H9 (cell line): ENCODE measurements at regions not wholly inside any gene's neighbourhood (a gene's known extent, or its start where the extent isn't known, plus 50 kb on each side); places are given as distances from the start of the nearest gene placed in this dataset.

ENCODE experiments used
- DNase-seq: peaks from one replicate; pipeline ENCODE4 v3.0.0-alpha.2; 2017
- H2AFZ ChIP-seq: one replicate; pipeline ENCODE4 v1.6.1; 2013; ENCODE audit warnings: mild to moderate bottlenecking, low read length, control low read depth, moderate library complexity
- H2AK5ac ChIP-seq: 2 replicates; pipeline ENCODE4 v1.6.1; 2013; ENCODE audit warnings: low read length, control low read depth, mixed read lengths; ENCODE audit not compliant: insufficient read length
- H2BK120ac ChIP-seq: one replicate; pipeline ENCODE4 v1.6.1; 2013; ENCODE audit warnings: low read depth, mild to moderate bottlenecking, low read length, control low read depth, inconsistent platforms; ENCODE audit not compliant: poor library complexity, severe bottlenecking
- H2BK12ac ChIP-seq: 2 replicates; pipeline ENCODE4 v1.6.1; 2013; ENCODE audit warnings: low read length, control low read depth, mixed read lengths, low read depth; ENCODE audit not compliant: insufficient read length
- H2BK15ac ChIP-seq: 2 replicates; pipeline ENCODE4 v1.6.1; 2013; ENCODE audit warnings: low read depth, low read length, control low read depth
- H2BK20ac ChIP-seq: one replicate; pipeline ENCODE4 v1.6.1; 2013; ENCODE audit warnings: low read depth, mild to moderate bottlenecking, low read length, control low read depth, inconsistent platforms; ENCODE audit not compliant: poor library complexity, severe bottlenecking
- H2BK5ac ChIP-seq: 2 replicates; pipeline ENCODE4 v1.6.1; 2013; ENCODE audit warnings: low read length, control low read depth, mixed read lengths; ENCODE audit not compliant: insufficient read length
- H3K14ac ChIP-seq: 2 replicates; pipeline ENCODE4 v1.6.1; 2013; ENCODE audit warnings: low read length, control low read depth; ENCODE audit not compliant: insufficient read depth
- H3K18ac ChIP-seq: 2 replicates; pipeline ENCODE4 v1.6.1; 2013; ENCODE audit warnings: low read depth, mild to moderate bottlenecking, mixed read lengths, low read length, control low read depth; ENCODE audit not compliant: insufficient read length
- H3K23ac ChIP-seq: 2 replicates; pipeline ENCODE4 v1.6.1; 2013; ENCODE audit warnings: low read length, control low read depth, mixed read lengths, low read depth; ENCODE audit not compliant: insufficient read length
- H3K23me2 ChIP-seq: 2 replicates; pipeline ENCODE4 v1.6.1; 2013; ENCODE audit warnings: low read depth, mild to moderate bottlenecking, mixed read lengths, low read length, control low read depth; ENCODE audit not compliant: insufficient read length, poor library complexity, severe bottlenecking
- H3K27ac ChIP-seq: 2 replicates; pipeline ENCODE4 v1.5.1; 2013; ENCODE audit warnings: low read length, control low read depth, mixed read lengths, low read depth; ENCODE audit not compliant: insufficient read length
- H3K27me3 ChIP-seq: 2 replicates; pipeline ENCODE4 v1.6.1; 2013; ENCODE audit warnings: low read length, control low read depth, inconsistent platforms; ENCODE audit not compliant: insufficient read depth
- H3K4ac ChIP-seq: 2 replicates; pipeline ENCODE4 v1.6.1; 2013; ENCODE audit warnings: low read depth, mild to moderate bottlenecking, control low read depth, inconsistent platforms, low read length, moderate library complexity
- H3K4me1 ChIP-seq: 2 replicates; pipeline ENCODE4 v1.6.1; 2013; ENCODE audit warnings: low read length, control low read depth, inconsistent platforms; ENCODE audit not compliant: insufficient read depth
- H3K4me2 ChIP-seq: 2 replicates; pipeline ENCODE4 v1.6.1; 2013; ENCODE audit warnings: low read length, control low read depth, mixed read lengths; ENCODE audit not compliant: insufficient read length, insufficient read depth
- H3K56ac ChIP-seq: 2 replicates; pipeline ENCODE4 v1.6.1; 2013; ENCODE audit warnings: low read depth, mild to moderate bottlenecking, mixed read lengths, low read length, control low read depth; ENCODE audit not compliant: insufficient read length
- H3K79me1 ChIP-seq: 2 replicates; pipeline ENCODE4 v1.6.1; 2013; ENCODE audit warnings: low read depth, mild to moderate bottlenecking, moderate library complexity, low read length, control low read depth, inconsistent platforms; ENCODE audit not compliant: insufficient read depth, poor library complexity, severe bottlenecking
- H3K79me2 ChIP-seq: 2 replicates; pipeline ENCODE4 v1.6.1; 2013; ENCODE audit warnings: low read length, control low read depth, inconsistent platforms; ENCODE audit not compliant: insufficient read depth
- H3K9ac ChIP-seq: 2 replicates; pipeline ENCODE4 v1.6.1; 2013; ENCODE audit warnings: low read length, control low read depth, mixed read lengths; ENCODE audit not compliant: insufficient read length; ENCODE audit errors: extremely low read depth
- H3K9me3 ChIP-seq: one replicate; pipeline ENCODE4 v1.6.1; 2013; ENCODE audit warnings: low read depth, low read length, inconsistent platforms; ENCODE audit not compliant: control insufficient read depth
- H3T11ph ChIP-seq: one replicate; pipeline ENCODE4 v1.6.1; 2013; ENCODE audit warnings: mild to moderate bottlenecking, low read length, control low read depth, inconsistent platforms
- H4K20me1 ChIP-seq: one replicate; pipeline ENCODE4 v1.6.1; 2013; ENCODE audit not compliant: control insufficient read depth, insufficient read length, insufficient read depth
- H4K5ac ChIP-seq: 2 replicates; pipeline ENCODE4 v1.6.1; 2013; ENCODE audit warnings: low read depth, mild to moderate bottlenecking, mixed read lengths, low read length, control low read depth; ENCODE audit not compliant: insufficient read length
- H4K8ac ChIP-seq: replicated peaks from 2 replicates; pipeline ENCODE4 v1.6.1; 2013; ENCODE audit warnings: low read length, control low read depth, mixed read lengths, low read depth; ENCODE audit not compliant: insufficient read length
- H4K91ac ChIP-seq: 2 replicates; pipeline ENCODE4 v1.6.1; 2013; ENCODE audit warnings: low read depth, mild to moderate bottlenecking, moderate library complexity, mixed read lengths, low read length, control low read depth; ENCODE audit not compliant: insufficient read length
- H3K27ac Mint-ChIP-seq, 3 experiments: 2 replicates in 2 of 3; 3 replicates in 1 of 3; pipeline ENCODE4 v1.8.0; 2020 to 2021; ENCODE audit warnings: mixed read lengths in 3 of 3, mild to moderate bottlenecking in 1 of 3, moderate library complexity in 1 of 3
- H3K27me3 Mint-ChIP-seq: 2 replicates; pipeline ENCODE4 v1.8.0; 2021; ENCODE audit warnings: low read depth, mild to moderate bottlenecking, moderate library complexity, mixed read lengths
- H3K36me3 Mint-ChIP-seq, 3 experiments: 2 replicates in 2 of 3; 3 replicates in 1 of 3; pipeline ENCODE4 v1.8.0; 2020 to 2021; ENCODE audit warnings: low read depth in 3 of 3, mixed read lengths in 3 of 3; ENCODE audit not compliant: insufficient read depth in 1 of 3
- H3K4me1 Mint-ChIP-seq, 2 experiments: 2 replicates each; pipeline ENCODE4 v1.8.0; 2020; ENCODE audit warnings: mixed read lengths in 2 of 2
- H3K4me3 Mint-ChIP-seq, 2 experiments: 2 replicates in 1 of 2; 3 replicates in 1 of 2; pipeline ENCODE4 v1.8.0; 2020 to 2021; ENCODE audit warnings: mild to moderate bottlenecking in 2 of 2, mixed read lengths in 2 of 2, moderate library complexity in 1 of 2
- H3K9me3 Mint-ChIP-seq, 2 experiments: 2 replicates in 1 of 2; 3 replicates in 1 of 2; pipeline ENCODE4 v1.8.0; 2020; ENCODE audit warnings: mild to moderate bottlenecking in 2 of 2, mixed read lengths in 2 of 2, moderate library complexity in 1 of 2
- WGBS: extraction: QIAGEN DNeasy Blood & Tissue Kit; methylation state at CpG from one replicate; pipeline ENCODE4 v1.1.7; 2013; ENCODE audit warnings: missing lambda C conversion rate, low lambda C conversion rate, mixed read lengths; ENCODE audit not compliant: insufficient read length; ENCODE audit errors: extremely low coverage; 5-methylcytosine and 5-hydroxymethylcytosine counted together
- TF ChIP-seq, protein P1 (sequence below): fragments of 200-600 bp; sonication (generic); conservative IDR thresholded peaks from 3 replicates; pipeline ENCODE4 v1.8.0; 2021; ENCODE audit warnings: antibody characterized with exemption, mild to moderate bottlenecking

DNA sequence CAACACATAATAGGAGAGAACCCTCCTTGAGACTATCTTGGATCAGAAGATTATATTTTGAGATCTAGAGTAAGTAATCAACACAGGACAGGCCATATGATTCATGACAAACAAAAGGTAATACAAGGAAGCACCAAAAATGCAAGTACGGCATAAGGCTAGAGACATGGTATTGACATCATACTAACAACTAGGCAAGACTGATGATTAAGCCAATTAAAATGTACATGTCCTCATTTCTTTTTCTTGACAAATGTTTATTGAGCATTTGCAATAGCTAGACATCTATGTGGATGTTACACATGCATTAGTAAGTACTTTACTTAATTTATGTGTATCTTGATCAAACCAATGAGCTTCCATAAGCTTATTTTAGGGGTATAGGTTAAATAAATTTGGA, 695.7 kb upstream of the GALNTL6 start:
- no peaks in the 10 kb centered on the region for H3K23me2 ChIP-seq

More for the DNA sequence above, 695.7 kb upstream of the GALNTL6 start:
- Mint-ChIP-seq H3K36me3 (no peaks in the 10 kb centered on the region), H3K4me3 (no peak overlapping the region), H3K9me3 (no peaks in the 10 kb centered on the region), H3K27me3 (no peaks in the 10 kb centered on the region), H3K4me1 (no peaks in the 10 kb centered on the region), H3K27ac (no peak overlapping the region)
- Histone ChIP-seq H2BK20ac (no peak overlapping the region), H4K91ac (no peak overlapping the region), H3K4ac (no peak overlapping the region), H3T11ph (no peak overlapping the region), H3K4me2 (no peak overlapping the region), H3K18ac (no peak overlapping the region), H2AFZ (no peak overlapping the region), H2BK12ac (no peak overlapping the region), H3K4me1 (no peaks in the 10 kb centered on the region), H3K9me3 (no peaks in the 10 kb centered on the region), H2BK15ac (no peak overlapping the region), H4K8ac (no peak overlapping the region), H3K79me2 (no peaks in the 10 kb centered on the region), H3K9ac (no peak overlapping the region), H2BK120ac (no peak overlapping the region), H3K23ac (no peak overlapping the region), H2BK5ac (no peak overlapping the region), H4K20me1 (no peaks in the 10 kb centered on the region), H3K14ac (no peak overlapping the region), H4K5ac (no peak overlapping the region), H3K27ac (no peak overlapping the region), H3K27me3 (no peaks in the 10 kb centered on the region), H3K79me1 (no peaks in the 10 kb centered on the region), H3K56ac (no peak overlapping the region), H2AK5ac (no peak overlapping the region)
- TF ChIP-seq, protein P1, sequence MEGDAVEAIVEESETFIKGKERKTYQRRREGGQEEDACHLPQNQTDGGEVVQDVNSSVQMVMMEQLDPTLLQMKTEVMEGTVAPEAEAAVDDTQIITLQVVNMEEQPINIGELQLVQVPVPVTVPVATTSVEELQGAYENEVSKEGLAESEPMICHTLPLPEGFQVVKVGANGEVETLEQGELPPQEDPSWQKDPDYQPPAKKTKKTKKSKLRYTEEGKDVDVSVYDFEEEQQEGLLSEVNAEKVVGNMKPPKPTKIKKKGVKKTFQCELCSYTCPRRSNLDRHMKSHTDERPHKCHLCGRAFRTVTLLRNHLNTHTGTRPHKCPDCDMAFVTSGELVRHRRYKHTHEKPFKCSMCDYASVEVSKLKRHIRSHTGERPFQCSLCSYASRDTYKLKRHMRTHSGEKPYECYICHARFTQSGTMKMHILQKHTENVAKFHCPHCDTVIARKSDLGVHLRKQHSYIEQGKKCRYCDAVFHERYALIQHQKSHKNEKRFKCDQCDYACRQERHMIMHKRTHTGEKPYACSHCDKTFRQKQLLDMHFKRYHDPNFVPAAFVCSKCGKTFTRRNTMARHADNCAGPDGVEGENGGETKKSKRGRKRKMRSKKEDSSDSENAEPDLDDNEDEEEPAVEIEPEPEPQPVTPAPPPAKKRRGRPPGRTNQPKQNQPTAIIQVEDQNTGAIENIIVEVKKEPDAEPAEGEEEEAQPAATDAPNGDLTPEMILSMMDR: no peak
- no peak for DNase-seq
- WGBS: no CpG with 5 or more reads among the region's 1 CpG
